Endothelial cell (in vitro differentiated cells): ENCODE measurements at regions not wholly inside any gene's neighbourhood (a gene's known extent, or its start where the extent isn't known, plus 50 kb on each side); places are given as distances from the start of the nearest gene placed in this dataset.

Experiments used
- DNase-seq: peaks from one replicate; pipeline ENCODE4 v3.0.0; 2021; ENCODE audit warnings: low spot score
- H3K27ac Mint-ChIP-seq: one replicate; pipeline ENCODE4 v1.8.0; 2021; ENCODE audit warnings: mixed read lengths, inconsistent platforms; ENCODE audit not compliant: unreplicated experiment
- H3K27me3 Mint-ChIP-seq: one replicate; pipeline ENCODE4 v1.8.0; 2021; ENCODE audit warnings: mild to moderate bottlenecking, moderate library complexity, mixed read lengths, inconsistent platforms; ENCODE audit not compliant: unreplicated experiment
- H3K36me3 Mint-ChIP-seq: one replicate; pipeline ENCODE4 v1.8.0; 2021; ENCODE audit warnings: mild to moderate bottlenecking, low read depth, mixed read lengths, inconsistent platforms; ENCODE audit not compliant: unreplicated experiment
- H3K4me1 Mint-ChIP-seq: one replicate; pipeline ENCODE4 v1.8.0; 2021; ENCODE audit warnings: mild to moderate bottlenecking, mixed read lengths, inconsistent platforms; ENCODE audit not compliant: unreplicated experiment
- H3K4me3 Mint-ChIP-seq: one replicate; pipeline ENCODE4 v1.8.0; 2021; ENCODE audit warnings: mild to moderate bottlenecking, mixed read lengths, inconsistent platforms; ENCODE audit not compliant: unreplicated experiment
- H3K9me3 Mint-ChIP-seq: one replicate; pipeline ENCODE4 v1.8.0; 2021; ENCODE audit warnings: mixed read lengths, inconsistent platforms; ENCODE audit not compliant: unreplicated experiment
- TF ChIP-seq, protein P1 (sequence below): fragments of 200-600 bp; sonication (generic); IDR thresholded peaks from one replicate; pipeline ENCODE4 v1.5.0; 2021; ENCODE audit warnings: antibody characterized with exemption; ENCODE audit not compliant: unreplicated experiment

DNA sequence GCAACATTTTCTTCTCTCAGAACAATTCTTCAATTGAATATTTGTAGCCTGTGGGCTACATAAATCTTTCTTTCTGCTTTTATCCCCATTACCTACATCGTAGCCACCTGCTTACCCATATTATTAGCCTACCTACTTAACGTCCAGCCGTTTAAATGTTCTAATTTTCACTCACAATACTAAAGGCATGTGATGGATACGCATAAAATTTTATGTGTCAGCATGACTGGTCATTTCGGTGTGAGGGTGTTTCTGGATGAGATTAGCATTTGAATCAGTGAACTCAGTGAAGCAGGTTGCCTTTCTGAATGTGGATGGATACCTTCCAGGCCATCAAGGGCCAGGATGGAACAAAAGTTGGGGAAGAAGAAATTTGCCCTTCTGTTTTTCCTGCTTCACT, 1722.5 kb upstream of the ACO1 start:
- no peak for DNase-seq
- TF ChIP-seq, protein P1, sequence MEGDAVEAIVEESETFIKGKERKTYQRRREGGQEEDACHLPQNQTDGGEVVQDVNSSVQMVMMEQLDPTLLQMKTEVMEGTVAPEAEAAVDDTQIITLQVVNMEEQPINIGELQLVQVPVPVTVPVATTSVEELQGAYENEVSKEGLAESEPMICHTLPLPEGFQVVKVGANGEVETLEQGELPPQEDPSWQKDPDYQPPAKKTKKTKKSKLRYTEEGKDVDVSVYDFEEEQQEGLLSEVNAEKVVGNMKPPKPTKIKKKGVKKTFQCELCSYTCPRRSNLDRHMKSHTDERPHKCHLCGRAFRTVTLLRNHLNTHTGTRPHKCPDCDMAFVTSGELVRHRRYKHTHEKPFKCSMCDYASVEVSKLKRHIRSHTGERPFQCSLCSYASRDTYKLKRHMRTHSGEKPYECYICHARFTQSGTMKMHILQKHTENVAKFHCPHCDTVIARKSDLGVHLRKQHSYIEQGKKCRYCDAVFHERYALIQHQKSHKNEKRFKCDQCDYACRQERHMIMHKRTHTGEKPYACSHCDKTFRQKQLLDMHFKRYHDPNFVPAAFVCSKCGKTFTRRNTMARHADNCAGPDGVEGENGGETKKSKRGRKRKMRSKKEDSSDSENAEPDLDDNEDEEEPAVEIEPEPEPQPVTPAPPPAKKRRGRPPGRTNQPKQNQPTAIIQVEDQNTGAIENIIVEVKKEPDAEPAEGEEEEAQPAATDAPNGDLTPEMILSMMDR: no peak
- Mint-ChIP-seq H3K9me3 (no peaks in the 10 kb centered on the region), H3K27me3 (no peaks in the 10 kb centered on the region), H3K27ac (no peak overlapping the region), H3K4me3 (no peak overlapping the region), H3K36me3 (no peaks in the 10 kb centered on the region), H3K4me1 (no peaks in the 10 kb centered on the region)

DNA sequence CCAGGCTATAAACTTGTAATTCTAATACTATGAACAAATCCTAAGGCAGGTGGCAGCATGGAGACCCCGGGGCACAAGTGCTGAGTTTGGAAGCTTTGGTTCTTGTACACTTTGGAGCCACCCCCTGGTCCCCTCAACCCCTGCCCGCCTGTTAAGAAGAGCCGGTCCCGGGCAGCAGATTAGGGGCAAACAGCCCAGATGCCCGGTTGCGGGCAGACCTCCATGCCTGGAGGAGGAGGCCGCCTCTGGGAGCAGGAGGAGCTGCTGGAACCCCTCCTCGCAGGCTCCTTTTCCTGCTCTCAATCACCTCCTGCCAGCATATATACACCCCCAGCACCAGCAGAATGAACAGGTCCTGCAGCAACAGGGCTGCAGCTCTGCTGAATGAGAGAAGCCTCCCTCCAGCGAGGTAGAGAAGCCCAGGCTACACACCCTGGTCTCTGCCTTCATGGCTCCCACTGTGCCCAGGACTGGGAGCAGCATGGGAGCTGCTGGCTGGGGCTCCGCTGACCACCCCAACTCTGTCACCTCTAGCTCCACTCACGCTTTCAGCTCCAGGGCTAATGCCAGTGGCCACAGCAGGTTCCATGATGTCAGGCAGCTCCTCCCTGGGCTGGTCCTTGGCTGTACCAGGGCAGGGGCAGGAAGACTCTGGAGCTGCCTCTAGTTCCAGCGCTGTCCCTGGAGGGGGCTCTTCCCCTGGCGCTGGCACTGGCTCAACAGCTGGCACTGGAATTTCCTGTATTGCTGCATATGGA, 1713.5 kb upstream of the ACO1 start:
- no peak overlapping the region for H3K27ac Mint-ChIP-seq
- no peak for DNase-seq
- H3K36me3 Mint-ChIP-seq: no peaks in the 10 kb centered on the region
- H3K4me1 Mint-ChIP-seq: no peaks in the 10 kb centered on the region
- no peak overlapping the region for H3K4me3 Mint-ChIP-seq
- H3K27me3 Mint-ChIP-seq: no peaks in the 10 kb centered on the region
- TF ChIP-seq, protein P1: no peak
- no peaks in the 10 kb centered on the region for H3K9me3 Mint-ChIP-seq

DNA sequence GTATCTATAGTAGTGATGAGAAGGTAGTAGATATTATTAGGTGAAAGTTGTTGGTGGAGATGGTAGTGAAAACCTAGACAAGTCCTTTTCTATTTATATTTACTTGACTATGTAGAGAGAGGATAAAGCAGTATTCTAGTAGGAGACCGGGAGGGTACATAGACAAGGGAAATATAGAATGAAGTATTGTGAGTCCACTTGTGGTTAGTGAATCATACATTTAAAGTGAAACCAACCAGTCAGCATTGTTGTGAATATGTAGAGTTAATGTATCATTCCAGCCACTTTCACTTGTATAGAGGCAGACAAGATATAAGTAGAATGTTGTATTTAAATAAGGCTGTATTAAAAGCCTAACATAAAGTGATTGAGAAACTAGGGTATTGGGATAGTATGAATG, 1711.3 kb upstream of the ACO1 start:
- Mint-ChIP-seq H3K4me1 (no peaks in the 10 kb centered on the region), H3K27ac (no peak overlapping the region), H3K9me3 (no peaks in the 10 kb centered on the region), H3K27me3 (no peaks in the 10 kb centered on the region), H3K4me3 (no peak overlapping the region), H3K36me3 (no peaks in the 10 kb centered on the region)
- no peak for DNase-seq
- TF ChIP-seq, protein P1: no peak

DNA sequence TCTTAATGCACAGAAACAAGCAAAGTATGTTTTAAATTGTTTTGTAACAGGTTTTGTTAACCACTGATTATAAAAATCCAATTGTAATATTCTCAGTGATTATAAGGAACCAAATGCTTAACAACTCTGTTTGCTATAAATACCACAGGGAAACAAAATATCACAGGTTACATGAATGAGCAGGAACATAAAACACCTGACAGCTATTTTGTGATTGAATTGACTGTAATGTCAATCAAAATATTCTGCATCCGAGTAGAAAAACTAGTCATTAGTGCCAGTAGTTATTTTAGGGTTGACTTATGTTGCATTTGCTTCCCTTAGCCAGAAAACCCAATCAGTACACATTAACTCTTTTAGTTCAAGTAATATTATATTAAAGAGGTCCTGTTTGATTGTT, 1707.8 kb upstream of the ACO1 start:
- Mint-ChIP-seq H3K4me1 (no peaks in the 10 kb centered on the region), H3K27ac (no peak overlapping the region), H3K36me3 (no peaks in the 10 kb centered on the region), H3K4me3 (no peak overlapping the region), H3K9me3 (no peaks in the 10 kb centered on the region), H3K27me3 (no peaks in the 10 kb centered on the region)
- TF ChIP-seq, protein P1: no peak
- no peak for DNase-seq

DNA sequence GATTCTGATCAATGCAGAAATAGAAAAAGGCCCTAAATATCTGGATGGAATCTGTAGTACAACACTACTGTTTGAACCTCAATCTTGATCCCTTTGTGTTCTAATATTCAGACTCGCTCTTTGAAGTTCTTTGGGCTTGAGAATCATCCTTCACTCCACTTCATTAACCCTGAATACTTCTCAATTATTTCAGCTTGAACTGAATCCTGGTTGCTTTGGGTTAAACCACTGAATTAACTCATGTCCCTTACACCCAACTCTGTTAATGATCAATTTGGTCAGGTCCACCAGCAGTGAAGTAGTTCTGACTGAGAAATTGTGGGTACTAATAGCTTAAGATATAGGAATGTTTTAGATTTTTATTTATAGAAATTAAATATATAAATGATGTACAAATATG, 1707.2 kb upstream of the ACO1 start:
- Mint-ChIP-seq H3K36me3 (no peaks in the 10 kb centered on the region), H3K27me3 (no peaks in the 10 kb centered on the region), H3K27ac (no peak overlapping the region), H3K4me3 (no peak overlapping the region), H3K4me1 (no peaks in the 10 kb centered on the region), H3K9me3 (no peaks in the 10 kb centered on the region)
- no peak for DNase-seq
- TF ChIP-seq, protein P1: no peak
